ENCODE measurements at regions not wholly inside any gene's neighbourhood (a gene's known extent, or its start where the extent isn't known, plus 50 kb on each side); places are given as distances from the start of the nearest gene placed in this dataset.
"Not testable (repeated sequence)": the region's sequence is repeated elsewhere in the genome, so short reads cannot be mapped to it uniquely, and the experiment has no call there.

DNA sequence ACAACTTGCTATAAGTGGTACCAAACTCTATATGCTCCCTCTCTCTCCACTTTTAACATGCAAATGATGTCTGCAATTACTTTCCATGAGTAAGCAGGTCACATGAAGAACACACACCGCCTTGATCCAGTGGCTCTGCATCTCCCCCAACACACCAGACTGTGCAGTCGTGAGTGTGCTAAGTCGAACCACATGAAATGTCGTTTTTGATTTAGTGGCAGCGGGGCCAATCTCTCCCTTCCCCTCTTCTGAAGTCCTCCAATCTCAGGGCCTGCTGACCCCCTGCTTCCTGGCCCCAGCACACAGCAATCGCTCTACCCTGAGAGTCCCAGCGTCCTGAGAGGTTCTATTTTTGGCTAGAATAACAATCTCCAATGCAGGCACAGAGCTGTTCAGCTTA, 312.5 kb downstream of the SHQ1 start:
- no peak for DNase-seq (ENCODE audit: low spot score)

GRCh38 chr3:72533591-72534473, 314.4 kb downstream of the SHQ1 start:
- DNase-seq (ENCODE audit: low spot score): no peak

DNA sequence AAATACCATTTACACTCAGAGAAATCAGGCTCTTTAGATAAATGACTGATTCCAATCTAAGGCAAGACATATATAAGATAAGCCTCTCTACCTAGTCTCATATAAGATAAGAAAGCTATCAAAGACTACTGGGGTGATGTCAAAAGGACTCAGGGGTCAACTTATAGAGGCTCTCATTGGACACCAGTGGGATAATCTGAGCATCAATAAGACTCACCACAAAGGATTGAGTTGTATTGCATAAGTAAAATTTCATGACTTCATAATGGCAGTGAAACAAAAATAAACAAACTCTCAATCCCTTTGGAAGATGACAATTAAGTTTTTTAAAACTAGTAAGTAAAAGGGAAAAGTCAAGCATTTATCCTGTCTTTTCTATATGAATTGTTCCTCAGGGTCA, 317.8 kb downstream of the SHQ1 start:
- no peak for DNase-seq (ENCODE audit: low spot score)

DNA sequence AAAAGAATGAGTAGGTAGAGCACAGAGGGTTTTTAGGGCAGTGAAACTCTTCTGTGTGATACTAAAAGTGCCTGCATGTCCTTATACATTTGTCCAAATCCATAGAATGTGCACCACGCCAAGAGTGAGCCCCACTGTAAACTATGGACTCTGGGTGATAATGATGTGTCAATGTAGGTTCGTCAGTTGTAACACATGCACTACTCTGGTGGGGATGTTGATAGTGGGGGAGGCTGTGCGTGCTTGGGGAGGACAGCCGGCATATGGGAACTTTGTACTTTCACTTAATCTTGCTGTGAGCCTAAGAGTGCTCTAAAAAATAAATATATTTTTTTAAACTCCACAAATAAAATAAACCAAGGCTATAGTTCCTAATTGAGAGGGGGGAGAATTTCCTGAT, 319.2 kb downstream of the SHQ1 start:
- DNase-seq (ENCODE audit: low spot score): no peak

GRCh38 chr3:72523429-72524151, 324.7 kb downstream of the SHQ1 start:
- peak; percentile 23 for DNase-seq (ENCODE audit: low spot score)

DNA sequence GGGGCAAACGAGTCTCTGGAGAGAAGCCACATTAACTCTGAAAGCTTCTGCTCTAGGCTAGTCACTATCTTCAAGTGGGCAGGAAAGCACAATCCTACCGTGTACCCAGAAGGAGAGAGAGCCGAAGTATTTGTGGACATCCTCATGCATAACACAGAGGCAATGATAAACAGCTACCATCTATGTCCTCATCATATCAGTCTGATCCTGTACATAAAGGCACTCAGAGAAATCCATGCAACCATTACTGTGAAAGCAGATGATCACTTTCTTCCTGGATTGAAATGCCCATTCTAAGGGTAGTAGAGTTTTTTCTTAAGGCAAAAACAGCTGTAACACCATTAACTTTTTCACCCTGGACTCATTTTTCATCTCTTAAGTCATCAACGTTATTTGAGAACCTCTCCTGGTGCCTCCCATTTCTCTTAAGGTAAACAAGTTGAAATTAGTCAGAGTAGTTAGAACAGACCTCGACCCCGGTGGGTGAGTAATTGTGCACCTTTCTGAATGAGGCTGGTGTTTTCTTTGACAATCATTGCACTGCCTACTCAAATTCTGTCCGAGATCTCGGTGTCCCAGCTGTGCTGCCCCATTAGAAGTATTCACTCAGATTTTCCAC, 327.4 kb downstream of the SHQ1 start:
- DNase-seq (ENCODE audit: low spot score): no peak

DNA sequence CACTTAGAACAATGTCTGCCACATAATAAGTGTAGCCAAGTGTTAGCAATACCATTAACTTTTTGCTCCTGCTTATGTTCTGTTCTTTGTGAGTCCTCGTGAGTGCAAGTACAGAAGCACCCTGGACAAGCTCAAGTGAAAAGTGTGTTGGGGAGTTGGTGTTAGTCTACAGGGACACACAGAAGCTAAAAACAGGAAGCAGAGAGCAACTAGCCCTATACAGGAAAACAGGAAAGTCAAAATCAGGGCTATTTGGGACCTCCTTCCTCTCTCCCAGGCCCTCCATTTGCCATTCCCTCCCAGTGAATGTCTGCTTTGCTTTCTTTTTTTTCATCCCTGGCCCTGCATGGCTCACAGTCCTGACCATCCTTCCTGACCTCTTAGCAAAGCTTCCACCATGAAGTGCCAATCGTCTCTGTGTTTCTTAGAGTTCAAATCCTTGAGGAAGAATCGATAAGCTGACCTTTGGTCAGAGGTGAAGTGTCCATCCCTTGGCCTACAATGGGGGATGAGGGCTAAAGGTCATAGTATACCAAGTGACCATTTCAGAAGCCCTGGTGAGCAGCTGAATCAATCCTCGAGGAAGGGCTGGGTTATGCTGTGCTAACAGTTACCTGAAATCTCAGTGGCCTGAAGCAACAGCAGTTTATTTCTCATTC, 328.2 kb downstream of the SHQ1 start:
- no peak for DNase-seq (ENCODE audit: low spot score)

DNA sequence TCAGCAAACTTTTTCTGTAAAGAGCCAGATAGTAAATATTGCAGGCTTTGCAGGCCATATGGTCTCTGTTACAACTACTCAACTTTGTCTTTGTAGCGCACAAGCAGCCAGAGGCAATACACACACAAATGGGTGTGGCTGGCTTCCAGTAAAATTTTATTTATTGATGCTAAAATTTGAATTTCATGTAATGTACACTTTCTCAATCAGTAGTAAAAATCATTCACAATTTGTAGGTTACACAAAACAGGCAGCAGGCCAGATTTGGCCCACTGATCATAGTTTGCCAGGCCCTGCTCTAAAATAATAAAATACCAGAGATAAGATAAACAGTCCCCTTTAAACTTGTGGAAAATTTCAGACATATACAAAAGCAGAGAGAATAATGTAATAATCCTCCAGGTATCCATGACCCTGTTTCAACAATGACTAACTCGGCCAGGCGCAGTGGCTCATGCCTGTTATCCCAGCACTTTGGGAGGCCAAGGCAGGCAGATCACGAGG, 330.3 kb downstream of the SHQ1 start:
- no peak for DNase-seq (ENCODE audit: low spot score)

- DNase-seq (ENCODE audit: low spot score): no peak
These were observed 330.9 kb downstream of the SHQ1 start for GRCh38 chr3:72517336-72517735.

GRCh38 chr3:72516361-72516760, 331.9 kb downstream of the SHQ1 start:
- DNase-seq (ENCODE audit: low spot score): no peak

GRCh38 chr3:72515941-72516340, 332.3 kb downstream of the SHQ1 start:
- DNase-seq (ENCODE audit: low spot score): no peak

DNA sequence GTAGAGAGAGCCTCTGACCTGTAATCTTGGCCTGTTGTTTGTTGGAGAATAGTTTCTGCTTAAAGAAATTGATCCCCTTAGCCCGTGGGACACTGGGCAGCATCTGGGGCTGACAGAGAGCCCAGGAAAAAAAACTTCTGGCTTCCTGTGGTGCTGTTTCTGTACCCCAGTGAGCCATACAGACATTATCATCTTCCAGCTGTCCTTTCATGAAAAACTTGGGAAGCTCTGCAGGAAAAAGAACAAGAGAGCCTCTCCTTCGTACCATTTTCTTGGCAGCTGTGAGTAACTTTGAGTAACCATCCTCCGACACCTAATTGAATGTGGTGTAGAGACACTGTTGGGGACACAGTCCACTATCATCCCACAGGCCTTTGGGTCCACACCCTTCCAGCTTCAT, 333.0 kb downstream of the SHQ1 start:
- DNase-seq (ENCODE audit: low spot score): no peak

DNA sequence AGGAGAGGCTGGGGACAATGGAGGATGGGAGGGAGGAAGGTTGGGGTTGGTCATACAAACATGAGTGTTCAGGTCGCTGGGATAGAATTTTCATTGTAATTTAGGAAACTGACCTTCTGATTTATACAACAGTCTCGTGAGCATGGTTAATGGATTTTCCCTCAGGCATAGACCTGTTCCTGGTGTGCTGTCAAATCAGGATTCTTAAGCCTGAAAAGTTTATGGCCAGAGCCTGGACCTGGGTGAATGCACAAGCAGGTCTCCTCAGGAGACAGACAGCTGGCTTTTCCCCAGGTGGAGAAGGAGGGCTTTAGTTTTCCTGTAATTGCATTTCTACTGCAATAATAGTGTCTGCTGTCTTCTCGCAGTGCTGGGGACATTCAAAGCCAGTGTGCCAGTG, 338.0 kb downstream of the SHQ1 start:
- DNase-seq (ENCODE audit: low spot score): no peak

DNA sequence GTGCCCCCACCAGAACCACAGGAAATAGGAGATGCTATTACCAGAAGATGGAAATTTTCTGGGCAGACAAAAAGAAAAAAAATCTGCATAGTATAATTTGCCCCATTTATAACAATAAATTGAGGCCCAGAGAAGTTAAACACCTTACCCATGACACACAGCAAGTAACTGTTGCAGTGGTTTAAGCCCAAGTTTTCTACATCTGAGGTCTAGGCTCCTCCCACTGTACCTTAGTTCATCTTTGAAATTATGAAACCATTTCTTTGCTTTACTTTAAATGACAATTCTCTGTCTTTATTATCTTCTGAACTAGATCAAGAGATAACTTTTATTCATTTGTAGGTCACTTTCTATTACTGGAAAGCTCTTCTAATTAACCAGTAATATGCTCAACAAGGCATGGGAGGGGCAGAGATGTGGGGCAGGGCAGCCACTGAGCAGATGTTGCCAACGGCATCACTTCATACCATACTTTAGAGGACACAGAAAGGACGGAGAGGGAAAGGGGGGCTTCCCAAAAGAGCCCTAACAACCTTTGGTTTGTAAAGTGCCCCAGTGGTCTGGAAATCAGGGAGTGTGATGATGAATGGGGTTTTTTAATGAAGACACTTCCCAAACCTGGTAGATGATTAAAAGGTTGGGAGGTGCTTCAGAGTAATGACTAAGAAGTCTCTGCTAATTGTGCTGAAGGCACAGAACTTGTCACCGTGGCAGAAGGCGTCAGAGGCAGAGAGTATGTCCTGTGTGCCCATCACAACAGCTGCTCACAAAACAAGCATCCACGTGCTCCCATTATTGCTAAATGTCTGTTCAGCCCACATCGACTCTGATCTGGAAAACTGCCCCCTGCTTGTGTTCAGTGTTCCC, 342.5 kb downstream of the SHQ1 start:
- no peak for DNase-seq (ENCODE audit: low spot score)

DNA sequence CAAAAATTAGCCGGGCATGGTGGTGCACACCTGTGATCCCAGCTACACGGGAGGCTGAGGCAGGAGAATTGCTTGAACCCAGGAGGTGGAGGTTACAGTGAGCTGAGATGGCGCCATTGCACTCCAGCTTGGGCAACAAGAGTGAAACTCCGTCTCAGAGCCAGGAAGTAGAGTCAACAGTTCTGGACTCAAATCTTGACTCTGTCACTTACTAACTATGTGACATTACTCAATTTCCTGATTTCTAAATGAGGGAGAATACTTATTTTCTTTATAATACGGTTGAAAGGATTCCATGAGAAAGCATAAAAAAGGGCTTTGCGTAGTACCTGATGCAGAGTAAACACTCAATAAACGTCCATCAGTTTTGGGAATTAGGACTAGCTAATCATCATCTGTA, 350.7 kb downstream of the SHQ1 start:
- not testable (repeated sequence) for DNase-seq (ENCODE audit: low spot score)

DNA sequence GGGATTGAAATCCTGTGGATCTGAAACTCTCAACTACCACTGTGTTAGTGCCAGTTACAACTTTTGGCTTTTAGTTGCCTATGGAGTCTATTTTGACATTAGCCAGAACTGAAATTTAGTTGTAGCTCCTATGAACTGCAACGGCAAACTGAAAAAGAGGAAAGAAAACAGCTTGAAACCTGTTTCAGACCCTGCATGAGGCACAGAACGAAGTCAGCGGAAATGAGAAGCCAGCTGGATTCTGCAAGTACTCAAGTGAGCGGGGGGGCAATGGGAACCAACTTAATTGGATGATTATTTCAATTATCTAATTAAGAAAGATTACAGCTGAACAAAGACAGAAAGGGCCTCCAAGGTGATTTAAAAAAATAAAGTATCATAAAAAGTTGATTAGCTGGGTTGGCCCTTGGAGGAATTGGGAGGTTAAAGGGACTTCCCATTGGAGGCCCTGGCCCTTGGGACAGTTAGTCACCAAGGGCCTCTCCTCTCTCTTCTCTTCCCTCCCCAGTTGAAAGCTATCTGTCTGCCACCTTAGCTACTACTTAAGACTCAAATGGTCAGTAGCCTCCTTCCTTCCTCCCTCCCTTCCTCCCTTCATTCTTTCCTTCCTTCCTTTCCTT, 352.1 kb downstream of the SHQ1 start:
- DNase-seq (ENCODE audit: low spot score): no peak

GRCh38 chr3:72494626-72495025, 353.6 kb downstream of the SHQ1 start:
- DNase-seq (ENCODE audit: low spot score): no peak

- no peak for DNase-seq (ENCODE audit: low spot score)
These were observed 354.1 kb downstream of the SHQ1 start for GRCh38 chr3:72494130-72494529.

DNA sequence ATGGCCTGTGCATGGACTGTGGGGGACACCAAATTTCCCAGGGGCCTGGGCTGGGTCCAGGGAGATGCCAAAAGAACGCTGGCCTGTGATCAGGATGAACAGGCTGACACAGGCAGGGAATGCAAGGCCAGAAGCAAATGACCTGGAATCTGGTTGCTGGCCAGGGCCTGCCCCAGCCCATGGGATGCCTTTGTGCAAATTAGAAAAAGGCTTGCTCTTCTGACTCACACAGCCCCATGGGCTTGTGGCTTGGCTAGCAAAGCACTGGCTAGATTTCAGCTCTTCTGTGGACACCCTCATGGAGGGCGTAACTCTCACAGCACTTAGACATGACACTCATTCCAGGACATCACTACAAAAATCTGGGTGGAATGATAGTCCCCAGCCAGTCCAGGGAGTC, 356.0 kb downstream of the SHQ1 start:
- DNase-seq (ENCODE audit: low spot score): no peak

DNA sequence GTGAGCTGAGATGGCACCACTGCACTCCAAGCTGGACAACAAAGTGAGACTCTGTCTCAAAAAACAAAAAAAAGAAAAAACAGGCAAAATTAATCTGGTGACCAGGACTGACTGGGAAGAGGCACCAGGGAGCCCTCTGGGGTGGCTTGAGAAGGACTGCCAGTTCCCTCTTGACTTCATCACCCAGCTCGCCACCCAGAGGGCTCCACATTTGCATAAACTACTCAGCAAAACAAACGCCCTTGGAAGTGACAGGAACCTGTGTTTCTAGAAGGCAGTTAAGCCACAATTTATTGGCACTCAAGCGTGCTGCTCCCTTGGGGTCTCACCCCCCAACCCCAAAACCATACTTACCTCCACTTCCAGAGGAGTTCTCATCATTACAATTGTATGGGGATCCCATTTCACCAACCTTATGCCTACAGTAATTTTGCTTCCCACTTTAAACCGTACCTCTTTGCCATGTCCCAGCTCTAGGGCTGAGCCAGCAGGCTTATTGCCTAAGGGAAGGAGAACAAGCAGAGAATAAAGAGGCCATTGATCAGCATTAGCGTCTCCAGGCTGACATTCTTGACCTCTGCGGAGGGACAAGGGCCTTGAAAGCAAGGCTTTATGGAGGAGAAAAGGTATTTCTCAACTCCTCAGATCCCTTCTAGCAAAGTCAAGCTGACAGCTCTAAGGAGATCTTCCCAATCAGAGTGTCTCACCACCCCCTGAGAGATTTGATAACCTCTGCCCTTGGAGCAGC, 357.4 kb downstream of the SHQ1 start:
- no peak for DNase-seq (ENCODE audit: low spot score)
